HG03378 (cell line): ENCODE measurements at regions not wholly inside any gene's neighbourhood (a gene's known extent, or its start where the extent isn't known, plus 50 kb on each side); places are given as distances from the start of the nearest gene placed in this dataset.
"Not testable (repeated sequence)": the region's sequence is repeated elsewhere in the genome, so short reads cannot be mapped to it uniquely, and the experiment has no call there.

Source experiments
- ATAC-seq: cut with Tn5 transposase; IDR thresholded peaks from one replicate; pipeline ENCODE4 v1.9.1; 2021; ENCODE audit warnings: mild to moderate bottlenecking, moderate library complexity; ENCODE audit not compliant: unreplicated experiment

DNA sequence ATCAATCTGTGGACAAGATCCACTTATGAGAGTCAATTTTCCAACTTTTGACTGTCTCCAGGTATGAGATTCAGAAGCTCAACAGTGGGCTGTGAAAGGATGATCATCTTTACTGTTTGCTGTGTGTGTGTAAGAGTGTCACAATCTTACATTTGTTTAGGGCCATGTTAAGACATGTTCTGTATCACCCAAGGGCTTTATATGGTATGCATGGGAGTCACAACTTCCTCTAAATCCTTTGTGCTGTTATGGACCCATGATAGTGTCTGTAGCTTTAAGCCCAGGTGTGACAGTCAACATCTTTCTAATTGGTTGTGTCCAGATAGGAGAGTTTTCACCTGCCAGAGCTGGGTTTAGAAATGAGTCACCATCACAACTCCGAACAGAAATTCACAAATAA, 70.2 kb downstream of the ZNF726 start:
- ATAC-seq = not testable (repeated sequence)

DNA sequence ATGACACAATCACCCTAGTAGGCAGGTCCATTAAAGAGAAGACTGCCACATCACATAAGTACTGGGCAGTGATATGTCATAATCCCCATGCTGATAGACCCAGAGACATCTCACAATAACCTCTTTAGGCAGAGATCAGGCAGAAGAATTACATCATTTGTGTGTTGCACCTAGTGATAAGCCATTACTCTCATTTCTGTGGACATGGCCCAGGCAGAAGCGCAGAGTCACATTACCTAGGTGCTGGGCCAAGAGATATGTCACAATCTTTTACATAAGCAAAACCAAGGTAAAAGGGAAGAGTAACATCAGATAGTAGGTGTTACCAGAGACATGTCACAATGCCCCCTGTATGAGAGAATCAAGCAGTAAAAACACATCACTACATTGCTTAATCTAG, 71.9 kb downstream of the ZNF726 start:
- no peak for ATAC-seq

DNA sequence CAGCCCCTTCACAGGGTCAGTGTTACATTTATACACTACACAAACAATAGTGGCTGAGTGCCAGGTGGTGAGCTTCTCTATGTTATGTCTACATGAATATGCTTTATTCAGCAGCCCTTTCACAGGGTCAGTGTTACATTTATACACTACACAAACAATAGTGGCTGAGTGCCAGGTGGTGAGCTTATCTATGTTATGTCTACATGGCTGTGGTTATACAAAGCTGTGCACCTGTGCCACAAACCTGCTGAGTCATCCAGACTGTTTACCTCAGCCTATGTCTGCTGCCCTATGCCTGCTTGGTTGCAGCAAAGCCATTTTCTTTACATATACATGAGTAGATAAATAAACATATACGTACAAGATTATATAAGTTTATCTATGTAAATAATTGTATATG, 76.5 kb downstream of the ZNF726 start:
- ATAC-seq = no peak

GRCh38 chr19:23992348-23992747, 77.7 kb downstream of the ZNF726 start:
- ATAC-seq = no peak

DNA sequence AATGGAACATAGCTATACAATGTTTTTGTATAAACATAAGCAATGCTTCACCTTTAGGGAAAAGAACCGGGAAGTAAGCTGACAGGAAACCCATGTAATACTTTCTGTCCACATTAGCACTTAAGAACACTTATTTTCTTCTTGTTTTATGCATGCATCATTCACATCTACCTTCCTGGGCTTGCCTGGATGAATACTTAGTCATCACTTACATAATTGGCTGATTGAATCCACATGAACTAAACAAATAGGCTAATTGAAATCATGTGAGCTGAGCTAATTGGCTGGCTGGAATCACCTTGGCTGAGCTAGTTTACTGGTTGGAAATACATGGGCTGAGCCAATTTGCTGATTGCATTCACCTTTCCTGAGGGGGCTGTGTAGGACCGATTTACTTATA, 78.8 kb downstream of the ZNF726 start:
- no peak for ATAC-seq

DNA sequence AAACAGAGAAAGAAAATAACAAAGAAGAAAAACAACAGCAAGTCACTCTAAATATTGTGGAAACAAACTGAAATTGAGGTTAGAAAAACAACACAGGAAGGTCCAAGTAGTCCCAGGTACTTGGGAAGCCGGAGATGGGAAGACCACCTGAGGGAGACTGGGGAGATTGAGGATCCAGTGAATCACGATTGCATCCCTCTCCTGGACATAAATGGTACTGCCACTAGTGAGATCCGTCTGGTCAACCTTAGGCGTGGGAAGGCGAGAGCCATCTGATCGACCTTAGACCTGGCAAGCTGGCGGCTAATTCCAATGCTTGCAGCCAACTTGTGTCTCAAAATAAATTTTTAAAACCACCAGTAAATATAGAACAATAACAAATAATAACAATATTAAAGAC, 81.9 kb downstream of the ZNF726 start:
- ATAC-seq = no peak

- ATAC-seq = no peak
Measured at GRCh38 chr19:23998568-23998967, 83.9 kb downstream of the ZNF726 start.

DNA sequence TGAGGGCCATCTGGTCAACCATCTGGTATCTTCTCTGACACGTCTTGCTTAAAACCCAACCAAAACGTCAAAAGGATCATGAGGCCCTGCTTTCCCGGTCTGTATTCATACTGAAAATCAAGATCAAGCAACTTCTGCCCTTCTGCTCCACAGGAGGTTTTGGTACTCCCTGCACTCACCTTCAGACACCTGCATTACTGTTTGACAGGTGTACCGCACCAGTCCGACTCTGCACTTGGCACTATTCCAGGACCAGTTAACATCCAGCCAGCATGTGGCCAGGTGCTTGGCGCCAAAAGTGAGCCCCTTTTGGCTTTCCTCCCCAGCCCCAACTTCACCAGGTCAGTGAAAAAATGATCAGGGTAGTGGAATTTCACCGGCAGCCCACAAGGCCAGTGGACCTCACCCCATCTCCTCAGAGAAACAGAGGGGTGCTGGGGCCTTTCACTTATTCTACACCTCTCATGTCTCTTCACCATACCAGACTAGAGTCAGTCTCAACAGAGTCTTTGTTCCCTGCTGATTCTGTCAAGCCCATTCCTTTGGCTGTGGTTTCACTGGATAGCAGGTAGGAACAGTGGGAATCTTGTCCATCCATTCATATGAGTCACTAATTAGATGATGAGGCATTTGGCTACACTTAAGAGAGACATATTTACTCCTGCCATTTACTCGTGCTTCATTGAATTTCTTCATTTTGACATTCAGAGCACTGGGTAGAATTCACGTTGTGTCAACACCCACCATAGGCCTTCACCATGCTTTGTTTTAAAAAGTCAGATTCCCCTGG, 85.3 kb downstream of the ZNF726 start:
- no peak for ATAC-seq

GRCh38 chr19:24000656-24001055, 86.0 kb downstream of the ZNF726 start:
- no peak for ATAC-seq

GRCh38 chr19:24002256-24002945, 84.6 kb upstream of the ZNF254 start:
- no peak for ATAC-seq

DNA sequence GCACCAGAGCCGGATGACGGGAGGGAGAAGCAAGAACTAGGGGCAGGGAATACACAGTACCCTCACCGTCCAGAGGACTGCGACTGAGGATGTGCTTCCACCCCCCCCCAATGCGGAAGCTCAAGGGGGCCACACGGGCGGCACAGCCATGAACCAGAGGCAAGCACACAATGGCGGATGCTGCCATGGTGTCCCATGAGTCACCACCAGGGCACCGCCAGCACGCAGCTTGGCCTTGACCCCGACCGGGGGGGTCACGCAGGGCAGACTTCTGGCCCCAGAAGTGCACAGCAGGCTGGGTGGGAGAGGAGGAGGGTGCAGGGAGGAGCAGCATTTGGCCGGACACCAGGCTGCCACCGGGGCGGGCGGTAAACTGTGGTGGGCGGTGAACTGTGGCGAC, 83.5 kb upstream of the ZNF254 start:
- no peak for ATAC-seq

- ATAC-seq = no peak
Measured at GRCh38 chr19:24004166-24004565, 82.8 kb upstream of the ZNF254 start.

GRCh38 chr19:24029941-24030636, 56.9 kb upstream of the ZNF254 start:
- ATAC-seq = no peak

GRCh38 chr19:24032651-24033050, 54.3 kb upstream of the ZNF254 start:
- ATAC-seq = no peak

DNA sequence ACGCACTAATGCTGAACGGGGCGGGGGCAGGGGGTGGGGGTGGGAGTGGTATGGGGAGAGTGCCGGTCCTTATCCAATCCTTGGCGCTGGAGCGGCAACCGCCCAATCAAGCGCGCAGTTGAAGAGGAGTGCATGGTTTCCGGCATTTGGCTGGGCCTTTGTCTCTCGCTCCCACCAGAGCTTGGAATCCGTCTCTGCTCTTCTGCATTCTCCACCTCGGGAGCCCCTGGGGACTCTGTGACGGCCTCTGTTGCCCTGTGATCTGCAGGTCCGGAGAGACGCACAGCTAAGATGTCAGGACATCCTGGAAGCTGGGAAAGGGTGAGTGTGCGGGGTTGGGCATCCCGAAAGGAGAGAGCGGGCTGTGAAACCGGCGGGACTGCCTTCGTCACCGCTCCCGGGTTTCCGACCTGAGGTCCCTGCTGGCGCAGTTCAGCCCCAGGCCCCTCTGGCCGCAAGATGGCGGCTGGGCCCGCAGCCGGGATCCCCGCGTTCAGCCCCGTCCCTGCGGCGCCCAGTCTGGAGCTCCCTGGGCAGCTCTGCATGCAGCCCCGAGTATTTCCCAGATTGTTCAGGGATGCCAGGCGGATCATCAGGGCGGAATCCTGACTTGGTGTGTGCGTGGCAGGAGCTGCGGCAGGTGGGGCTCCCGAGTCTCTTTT, 53.6 kb upstream of the ZNF254 start:
- ATAC-seq = peak; percentile 94

GRCh38 chr19:24033963-24034342, 53.0 kb upstream of the ZNF254 start:
- ATAC-seq = peak; percentile 27

- not testable (repeated sequence) for ATAC-seq
Measured at GRCh38 chr19:24035261-24035880, 51.6 kb upstream of the ZNF254 start.
